Esophagus squamous epithelium (tissue), 4 donors: ENCODE measurements at regions not wholly inside any gene's neighbourhood (a gene's known extent, or its start where the extent isn't known, plus 50 kb on each side); places are given as distances from the start of the nearest gene placed in this dataset.

Experiments used
- POLR2A ChIP-seq, 4 donors: fragments of 450-650 bp; IDR thresholded peaks; one replicate each; pipeline ENCODE4 v1.6.1; 2017; ENCODE audit warnings: antibody characterized with exemption in 4 of 4, mild to moderate bottlenecking in 4 of 4, moderate library complexity in 3 of 4
- TF ChIP-seq, protein P1 (sequence below), 6 experiments: fragments of 450-650 bp in 4 of 6; fragments of 200-600 bp in 2 of 6; sonication (generic) in 2 of 6; IDR thresholded peaks; one replicate each; pipeline ENCODE4 v1.5.1; 2016 to 2019; ENCODE audit warnings: antibody characterized with exemption in 6 of 6, mild to moderate bottlenecking in 4 of 6, moderate library complexity in 4 of 6

DNA sequence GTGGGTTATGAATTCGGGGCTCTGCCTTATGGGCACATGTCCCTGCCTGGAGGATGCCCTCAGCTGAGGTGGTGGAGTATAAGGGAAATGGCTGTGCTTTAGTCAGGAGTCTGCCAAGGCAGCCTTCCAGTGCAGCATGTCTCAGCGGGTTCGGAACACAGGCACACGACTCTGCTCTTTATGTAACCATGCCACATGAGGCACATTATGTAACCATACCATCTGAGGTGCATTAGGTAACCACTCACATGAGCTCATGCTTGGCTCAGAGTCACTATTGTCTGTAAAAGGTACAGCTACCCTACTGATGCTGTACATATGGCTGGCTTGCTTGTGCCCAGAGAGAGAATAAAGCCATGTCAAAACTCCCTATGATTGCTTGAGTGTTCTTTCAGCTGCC lies 723.6 kb downstream of the TRAM1L1 start:
- no peak for TF ChIP-seq POLR2A (IDR thresholded peaks at IDR 0.05)
- TF ChIP-seq, protein P1, sequence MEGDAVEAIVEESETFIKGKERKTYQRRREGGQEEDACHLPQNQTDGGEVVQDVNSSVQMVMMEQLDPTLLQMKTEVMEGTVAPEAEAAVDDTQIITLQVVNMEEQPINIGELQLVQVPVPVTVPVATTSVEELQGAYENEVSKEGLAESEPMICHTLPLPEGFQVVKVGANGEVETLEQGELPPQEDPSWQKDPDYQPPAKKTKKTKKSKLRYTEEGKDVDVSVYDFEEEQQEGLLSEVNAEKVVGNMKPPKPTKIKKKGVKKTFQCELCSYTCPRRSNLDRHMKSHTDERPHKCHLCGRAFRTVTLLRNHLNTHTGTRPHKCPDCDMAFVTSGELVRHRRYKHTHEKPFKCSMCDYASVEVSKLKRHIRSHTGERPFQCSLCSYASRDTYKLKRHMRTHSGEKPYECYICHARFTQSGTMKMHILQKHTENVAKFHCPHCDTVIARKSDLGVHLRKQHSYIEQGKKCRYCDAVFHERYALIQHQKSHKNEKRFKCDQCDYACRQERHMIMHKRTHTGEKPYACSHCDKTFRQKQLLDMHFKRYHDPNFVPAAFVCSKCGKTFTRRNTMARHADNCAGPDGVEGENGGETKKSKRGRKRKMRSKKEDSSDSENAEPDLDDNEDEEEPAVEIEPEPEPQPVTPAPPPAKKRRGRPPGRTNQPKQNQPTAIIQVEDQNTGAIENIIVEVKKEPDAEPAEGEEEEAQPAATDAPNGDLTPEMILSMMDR (IDR thresholded peaks at IDR 0.05) = no peak
